ENCODE measurements at regions not wholly inside any gene's neighbourhood (a gene's known extent, or its start where the extent isn't known, plus 50 kb on each side); places are given as distances from the start of the nearest gene placed in this dataset.

DNA sequence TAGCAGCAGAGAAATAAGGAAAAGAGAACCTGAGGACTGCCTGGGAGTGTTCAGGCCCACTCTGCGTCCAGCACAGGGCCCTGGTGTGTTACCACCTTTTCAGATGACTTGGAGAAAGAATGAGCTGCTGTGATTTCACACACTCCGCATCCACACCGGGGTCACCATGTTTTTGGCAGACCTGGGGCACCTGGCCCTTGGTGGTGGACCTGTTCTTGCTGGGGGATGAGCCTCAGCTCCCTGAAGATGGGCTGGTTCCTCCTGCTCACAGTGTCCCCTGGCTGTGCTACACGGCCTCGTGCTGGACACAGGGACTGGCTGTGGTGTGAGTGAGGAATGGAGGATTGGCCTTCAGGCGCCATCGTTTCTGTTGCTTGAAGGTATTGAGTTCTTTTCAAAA lies 1381.4 kb downstream of the TBC1D22A start:
- TF ChIP-seq, protein P1, sequence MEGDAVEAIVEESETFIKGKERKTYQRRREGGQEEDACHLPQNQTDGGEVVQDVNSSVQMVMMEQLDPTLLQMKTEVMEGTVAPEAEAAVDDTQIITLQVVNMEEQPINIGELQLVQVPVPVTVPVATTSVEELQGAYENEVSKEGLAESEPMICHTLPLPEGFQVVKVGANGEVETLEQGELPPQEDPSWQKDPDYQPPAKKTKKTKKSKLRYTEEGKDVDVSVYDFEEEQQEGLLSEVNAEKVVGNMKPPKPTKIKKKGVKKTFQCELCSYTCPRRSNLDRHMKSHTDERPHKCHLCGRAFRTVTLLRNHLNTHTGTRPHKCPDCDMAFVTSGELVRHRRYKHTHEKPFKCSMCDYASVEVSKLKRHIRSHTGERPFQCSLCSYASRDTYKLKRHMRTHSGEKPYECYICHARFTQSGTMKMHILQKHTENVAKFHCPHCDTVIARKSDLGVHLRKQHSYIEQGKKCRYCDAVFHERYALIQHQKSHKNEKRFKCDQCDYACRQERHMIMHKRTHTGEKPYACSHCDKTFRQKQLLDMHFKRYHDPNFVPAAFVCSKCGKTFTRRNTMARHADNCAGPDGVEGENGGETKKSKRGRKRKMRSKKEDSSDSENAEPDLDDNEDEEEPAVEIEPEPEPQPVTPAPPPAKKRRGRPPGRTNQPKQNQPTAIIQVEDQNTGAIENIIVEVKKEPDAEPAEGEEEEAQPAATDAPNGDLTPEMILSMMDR (IDR thresholded peaks at IDR 0.05; ENCODE audit: borderline replicate concordance, insufficient read depth, low read depth, low read length): no peak
- no peak overlapping the region for H3K4me3 ChIP-seq (ENCODE audit: low read depth, low read length)

DNA sequence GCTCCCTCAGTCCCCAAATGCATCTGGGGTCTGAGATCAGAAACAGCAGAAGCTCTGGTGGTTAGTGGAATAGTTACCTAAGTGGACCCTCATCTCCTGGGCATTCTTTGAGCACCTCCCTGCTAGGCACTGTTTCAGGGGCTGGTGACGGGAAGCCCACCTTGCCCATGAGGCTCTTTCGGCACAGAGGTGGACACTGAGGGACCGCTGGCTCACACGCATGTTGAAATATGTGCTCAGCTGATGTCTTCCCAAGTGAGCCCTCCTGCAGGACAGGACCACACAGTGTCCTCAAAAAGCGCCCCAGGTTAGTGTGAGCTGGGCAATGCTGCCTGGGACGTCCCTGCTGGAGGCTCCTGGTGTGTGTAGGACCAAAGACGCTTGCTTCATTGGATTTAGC lies 1379.9 kb downstream of the TBC1D22A start:
- no peak overlapping the region for H3K4me3 ChIP-seq (ENCODE audit: low read depth, low read length)
- TF ChIP-seq, protein P1 (IDR thresholded peaks at IDR 0.05; ENCODE audit: borderline replicate concordance, insufficient read depth, low read depth, low read length): no peak

DNA sequence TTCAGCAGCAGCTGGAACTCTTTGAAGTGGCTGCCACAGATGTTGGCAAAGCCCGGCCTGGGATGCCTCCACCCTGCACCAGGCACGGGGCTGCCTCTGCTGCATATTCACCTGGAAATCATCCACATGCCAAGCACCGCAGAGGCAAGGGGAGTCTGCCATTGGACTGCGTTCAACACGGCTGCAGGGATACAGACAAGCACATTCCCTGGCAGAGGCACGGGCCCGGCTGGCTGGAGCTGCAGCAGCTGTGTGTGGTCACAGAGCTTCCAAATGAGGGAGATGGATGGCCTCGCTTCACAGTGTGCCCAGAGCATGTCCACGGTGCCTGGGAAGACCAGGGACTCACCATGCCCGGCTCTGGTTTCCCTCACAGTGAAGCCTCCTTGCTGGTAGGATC lies 1378.9 kb downstream of the TBC1D22A start:
- TF ChIP-seq, protein P1 (IDR thresholded peaks at IDR 0.05; ENCODE audit: borderline replicate concordance, insufficient read depth, low read depth, low read length): no peak
- no peak overlapping the region for H3K4me3 ChIP-seq (ENCODE audit: low read depth, low read length)

DNA sequence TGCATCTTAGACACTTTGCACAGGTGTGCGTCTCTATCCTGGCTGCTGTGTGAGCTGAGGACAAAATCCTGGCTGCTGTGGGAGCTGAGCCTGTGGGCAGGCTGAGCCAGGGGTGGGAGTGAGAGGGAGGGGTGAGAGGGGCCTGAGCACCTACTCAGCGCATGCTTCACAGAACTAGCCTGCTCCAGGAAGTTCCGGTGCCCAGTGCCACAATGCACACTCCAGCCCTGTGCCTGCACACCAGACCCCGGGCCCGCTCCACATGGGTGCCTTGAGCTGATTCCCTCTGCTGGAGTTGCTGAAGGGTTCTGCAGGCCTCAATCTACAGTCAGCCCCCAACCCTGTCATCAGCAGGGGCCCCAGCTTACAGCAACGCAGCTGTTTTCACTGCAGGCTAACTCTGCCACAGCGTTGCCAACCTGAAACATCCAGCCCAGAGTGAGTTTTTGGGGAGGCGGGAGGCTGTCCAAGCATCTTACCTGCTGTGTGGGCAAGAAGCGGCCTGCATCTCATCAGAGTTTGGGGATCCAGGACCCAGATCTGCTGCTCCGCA lies 1377.9 kb downstream of the TBC1D22A start:
- TF ChIP-seq, protein P1 (IDR thresholded peaks at IDR 0.05; ENCODE audit: borderline replicate concordance, insufficient read depth, low read depth, low read length): no peak
- no peak overlapping the region for H3K4me3 ChIP-seq (ENCODE audit: low read depth, low read length)

DNA sequence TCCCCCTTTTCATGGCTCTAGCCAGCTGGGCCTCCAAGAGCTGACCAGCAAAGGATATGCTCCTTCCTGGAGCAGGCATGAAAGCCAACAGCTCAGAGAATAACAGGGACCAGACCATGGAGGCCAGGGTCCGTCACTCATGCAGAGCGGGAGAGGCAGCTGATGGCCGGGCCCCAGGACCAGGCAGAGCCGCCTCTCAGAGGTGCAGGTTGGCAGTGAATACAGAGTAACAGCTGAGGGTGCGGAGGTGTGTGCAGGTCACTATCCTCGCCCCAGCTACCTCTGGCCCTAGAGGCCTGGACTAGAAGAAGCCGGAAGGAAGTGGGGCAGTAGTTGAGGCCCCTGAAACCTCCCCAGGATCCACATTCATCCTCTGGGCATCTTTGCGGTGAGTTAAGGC lies 1377.3 kb downstream of the TBC1D22A start:
- no peak overlapping the region for H3K4me3 ChIP-seq (ENCODE audit: low read depth, low read length)
- TF ChIP-seq, protein P1 (IDR thresholded peaks at IDR 0.05; ENCODE audit: borderline replicate concordance, insufficient read depth, low read depth, low read length): no peak

DNA sequence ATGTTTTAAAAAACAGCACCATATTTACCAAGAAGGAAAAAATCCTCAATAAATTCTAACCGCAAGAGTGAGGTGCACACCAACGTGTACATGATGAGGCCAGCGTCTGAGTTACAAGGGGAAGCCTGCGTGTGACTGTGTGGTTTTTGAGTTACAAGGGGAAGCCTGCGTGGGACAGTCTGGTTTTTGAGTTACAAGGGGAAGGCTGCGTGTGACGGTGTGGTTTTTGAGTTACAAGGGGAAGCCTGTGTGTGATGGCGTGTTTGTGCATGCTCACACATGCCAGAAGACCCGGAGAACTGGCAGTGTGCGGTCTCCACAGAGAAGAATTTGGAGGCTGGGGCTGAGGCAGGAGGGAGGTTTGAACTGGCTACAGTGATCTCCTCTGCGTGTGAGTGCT lies 1376.4 kb downstream of the TBC1D22A start:
- TF ChIP-seq, protein P1 (IDR thresholded peaks at IDR 0.05; ENCODE audit: borderline replicate concordance, insufficient read depth, low read depth, low read length): no peak

DNA sequence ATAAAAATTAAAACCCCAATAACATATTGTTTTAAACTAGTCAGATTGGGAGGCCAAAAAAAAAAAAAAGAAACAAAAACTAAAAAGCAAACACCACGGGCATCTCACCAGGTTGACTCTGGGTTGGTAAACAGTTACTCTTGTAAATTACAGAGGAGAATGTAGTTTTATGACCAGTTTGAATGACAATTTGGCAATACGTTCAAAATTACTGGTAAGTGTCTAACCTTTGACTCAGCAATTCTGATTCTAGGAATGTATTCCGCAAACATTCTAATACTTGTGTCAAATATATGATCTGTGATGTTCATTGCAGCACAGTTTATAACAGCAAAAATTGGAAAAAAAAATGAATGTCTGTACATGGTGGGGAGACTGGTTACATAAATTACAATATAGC lies 1376.0 kb downstream of the TBC1D22A start:
- H3K4me3 ChIP-seq (ENCODE audit: low read depth, low read length): no peak overlapping the region
- TF ChIP-seq, protein P1 (IDR thresholded peaks at IDR 0.05; ENCODE audit: borderline replicate concordance, insufficient read depth, low read depth, low read length): no peak

More for the DNA sequence above, 1376.4 kb downstream of the TBC1D22A start:
- no peak overlapping the region for H3K4me3 ChIP-seq (ENCODE audit: low read depth, low read length)
